HG03565 (cell line): ENCODE measurements at regions not wholly inside any gene's neighbourhood (a gene's known extent, or its start where the extent isn't known, plus 50 kb on each side); places are given as distances from the start of the nearest gene placed in this dataset.
A peak's percentile ranks its signal among the peaks of the same experiment; 100 is the strongest.

Experiments
- ATAC-seq: cut with Tn5 transposase; IDR thresholded peaks from one replicate; pipeline ENCODE4 v1.9.1; 2021; ENCODE audit warnings: mild to moderate bottlenecking, moderate library complexity; ENCODE audit not compliant: unreplicated experiment

DNA sequence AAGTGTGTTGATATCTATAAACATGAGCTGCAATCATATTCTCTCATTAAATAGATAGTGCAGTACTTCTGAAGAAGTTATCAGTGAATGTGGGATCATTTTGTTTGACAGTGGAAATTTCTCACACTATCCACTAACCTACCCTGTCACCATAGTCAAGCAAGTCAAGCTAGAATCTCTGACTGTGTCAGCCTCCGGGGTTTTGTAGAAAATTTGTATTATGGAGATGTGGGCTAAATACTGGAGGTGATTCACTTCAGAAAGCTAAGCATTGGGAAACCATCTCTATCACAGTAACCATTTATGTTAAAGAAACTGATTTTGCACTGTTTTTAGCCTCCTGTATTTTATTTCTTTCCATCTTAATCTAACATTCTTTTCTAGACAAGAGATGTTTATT, 126.6 kb upstream of the CREB1 start:
- no peak for ATAC-seq

DNA sequence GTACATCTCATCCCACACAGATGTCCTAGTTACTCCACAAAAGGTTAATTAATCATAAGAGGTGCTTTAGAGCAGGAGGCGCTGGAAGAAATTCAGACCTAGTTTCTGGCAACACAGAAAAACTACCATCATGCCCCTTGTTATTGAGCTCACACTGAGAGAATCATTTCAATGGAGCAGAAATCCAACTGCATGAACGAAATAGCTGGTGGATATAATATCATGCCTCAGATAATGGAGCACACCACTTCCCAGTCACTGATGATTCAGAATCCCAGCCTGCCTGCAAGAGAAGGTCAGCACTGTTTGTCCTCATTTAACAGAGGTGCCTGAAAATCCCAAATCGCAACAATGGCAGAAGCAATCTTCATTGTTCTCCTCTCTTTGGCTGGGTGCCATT, 125.8 kb upstream of the CREB1 start:
- no peak for ATAC-seq

DNA sequence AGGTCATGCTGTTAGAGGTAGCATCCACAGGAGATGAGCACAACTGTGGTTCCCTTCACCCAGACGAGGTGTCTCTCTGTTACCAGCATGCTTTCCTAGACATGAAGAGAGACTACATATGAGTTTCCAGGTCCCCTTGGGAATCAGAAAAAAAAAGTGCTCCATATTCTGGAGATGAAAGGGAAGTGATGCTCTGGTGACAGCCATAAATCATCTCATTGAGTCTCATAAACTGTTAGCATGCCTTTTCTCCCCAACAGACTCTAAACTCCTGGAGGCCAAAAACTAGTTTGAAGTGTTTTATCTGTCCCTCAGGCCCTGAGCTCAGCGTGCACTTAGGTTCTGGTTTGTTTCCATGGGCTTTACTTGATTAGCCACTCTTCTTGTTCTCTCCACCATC, 124.6 kb upstream of the CREB1 start:
- ATAC-seq = no peak

DNA sequence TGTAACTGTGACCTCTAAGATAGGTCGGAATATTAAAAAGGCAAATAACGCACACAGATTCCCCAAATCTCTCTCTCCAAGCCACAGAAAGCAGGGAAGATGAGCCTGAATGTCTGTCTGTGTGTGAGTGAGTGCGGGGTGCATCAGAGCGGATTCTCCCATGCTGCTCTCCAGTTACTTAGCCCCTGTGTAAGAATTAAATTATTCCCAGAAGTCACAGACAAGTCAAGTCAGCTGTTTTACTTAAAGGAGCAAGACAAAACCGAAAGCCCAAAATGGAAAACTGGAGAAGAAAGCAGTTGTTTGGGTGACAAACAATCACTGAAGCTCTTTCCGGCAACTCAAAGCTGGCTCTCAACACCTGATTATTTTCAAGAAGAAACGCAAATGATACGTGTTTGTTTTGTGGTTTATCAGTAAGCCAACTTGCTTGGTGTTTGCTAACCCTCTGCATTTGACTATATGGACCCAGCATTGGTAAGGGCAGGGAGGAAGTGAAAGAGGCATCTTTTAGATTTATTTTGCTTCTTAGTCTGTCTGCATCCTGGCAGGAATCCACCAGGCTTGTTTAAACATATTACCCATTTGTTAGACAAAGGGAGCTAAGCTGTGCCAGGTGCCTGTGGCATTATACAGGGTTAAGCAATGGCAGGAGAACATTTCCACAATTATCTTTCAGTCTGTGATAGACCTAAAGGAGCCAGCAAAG, 121.5 kb upstream of the CREB1 start:
- ATAC-seq = peak; percentile 80

DNA sequence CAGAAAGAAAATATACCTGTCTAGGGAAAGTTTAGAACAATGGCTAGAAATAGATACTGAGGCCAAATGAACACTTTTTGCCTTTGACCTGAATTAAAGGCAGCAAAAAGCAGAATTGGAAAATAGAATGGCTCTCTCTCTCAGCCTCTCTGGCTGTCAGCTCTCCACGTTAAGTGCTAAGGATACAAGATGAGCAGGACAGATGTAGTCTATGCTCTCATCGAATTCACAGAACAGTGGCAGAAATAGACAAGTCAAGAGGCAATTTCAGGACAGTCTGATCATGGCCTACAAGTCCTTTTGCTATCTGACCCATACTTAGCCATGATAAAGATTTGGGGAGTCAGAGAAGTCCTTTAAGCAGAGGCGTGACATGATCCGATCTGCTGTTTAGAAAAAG, 120.2 kb upstream of the CREB1 start:
- no peak for ATAC-seq

DNA sequence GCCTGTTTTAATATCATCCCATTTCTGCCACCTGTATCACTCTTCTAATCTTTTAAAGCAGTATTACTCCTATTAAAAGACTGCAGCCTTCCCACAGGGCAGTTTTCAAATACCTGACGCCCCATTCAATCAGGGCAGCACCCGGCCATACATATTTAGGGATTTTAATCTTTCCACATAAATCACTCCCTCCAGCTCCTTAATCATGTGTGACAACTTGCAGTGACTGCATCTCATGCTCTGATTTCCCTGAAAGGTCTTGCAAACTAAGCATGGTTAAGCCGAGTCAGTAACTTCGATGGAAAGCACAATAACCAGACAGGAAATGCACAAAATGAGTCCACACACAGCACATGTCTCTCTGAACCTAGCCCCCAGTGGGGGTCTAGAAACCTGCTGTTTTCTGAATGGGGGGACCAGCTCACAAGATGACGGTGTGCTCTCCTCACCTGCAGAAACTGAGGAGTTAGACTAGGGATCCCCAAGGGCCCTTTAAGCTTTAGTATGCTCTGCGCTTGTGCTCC, 116.9 kb upstream of the CREB1 start:
- no peak for ATAC-seq

DNA sequence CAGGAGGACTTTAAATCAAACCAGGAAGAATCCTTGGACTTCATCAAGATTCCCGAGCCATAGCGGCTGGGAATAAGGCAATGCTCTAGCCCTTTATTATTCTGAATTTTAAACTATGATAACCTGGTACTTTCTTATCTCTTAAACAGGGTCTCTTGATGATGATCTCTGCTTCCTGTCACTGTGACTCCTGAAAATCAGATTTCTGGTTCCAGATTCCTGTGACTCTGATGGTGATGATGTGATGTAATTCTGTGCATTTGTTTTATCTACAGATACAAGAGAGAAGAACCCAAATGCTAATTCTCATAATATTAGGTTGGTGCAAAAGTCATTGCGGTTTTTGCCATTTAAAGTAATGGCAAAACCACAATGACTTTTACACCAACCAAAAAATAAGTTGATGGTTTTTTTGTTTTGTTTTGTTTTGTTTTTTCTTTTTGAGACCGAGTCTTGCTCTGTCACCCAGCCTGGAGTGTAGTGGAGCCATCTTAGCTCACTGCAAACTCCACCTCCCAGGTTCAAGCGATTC, 116.3 kb upstream of the CREB1 start:
- no peak for ATAC-seq

DNA sequence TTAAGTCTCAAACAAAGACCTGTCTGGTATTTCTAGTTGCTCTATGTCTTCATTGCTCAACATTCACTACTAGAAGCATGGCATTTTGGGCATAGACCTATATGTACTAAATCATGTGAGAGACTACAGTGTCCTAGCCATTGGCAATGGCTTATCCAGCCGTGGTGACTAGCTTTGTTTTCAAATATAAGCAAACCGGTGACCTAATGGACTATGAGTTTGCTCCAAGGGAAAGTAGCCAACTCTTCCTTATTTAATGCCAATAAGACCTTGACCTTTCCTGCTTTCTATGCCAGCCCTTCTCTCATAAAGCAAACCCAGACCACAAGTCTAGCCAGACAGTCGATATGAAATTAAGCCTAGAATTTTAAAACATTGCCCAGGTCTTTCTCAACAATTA, 113.7 kb upstream of the CREB1 start:
- no peak for ATAC-seq

DNA sequence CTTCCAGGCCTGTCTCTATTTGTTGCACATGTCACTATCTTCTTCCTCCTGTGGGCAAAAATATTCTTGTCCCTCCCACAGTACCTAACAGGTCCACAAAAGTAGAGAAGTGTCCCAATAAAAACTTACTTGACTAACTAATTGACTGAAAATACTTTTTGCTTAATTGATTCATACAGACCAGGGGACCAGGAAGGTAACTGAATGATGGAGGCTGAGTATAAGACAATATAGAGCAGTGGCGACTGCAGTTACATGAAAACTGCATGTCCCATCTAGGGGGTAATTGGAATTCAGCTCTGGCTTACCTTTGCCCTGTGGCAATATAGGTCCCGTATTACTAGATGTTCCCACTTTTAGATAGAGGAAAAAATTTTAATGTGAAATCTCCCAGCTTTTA, 112.9 kb upstream of the CREB1 start:
- no peak for ATAC-seq

DNA sequence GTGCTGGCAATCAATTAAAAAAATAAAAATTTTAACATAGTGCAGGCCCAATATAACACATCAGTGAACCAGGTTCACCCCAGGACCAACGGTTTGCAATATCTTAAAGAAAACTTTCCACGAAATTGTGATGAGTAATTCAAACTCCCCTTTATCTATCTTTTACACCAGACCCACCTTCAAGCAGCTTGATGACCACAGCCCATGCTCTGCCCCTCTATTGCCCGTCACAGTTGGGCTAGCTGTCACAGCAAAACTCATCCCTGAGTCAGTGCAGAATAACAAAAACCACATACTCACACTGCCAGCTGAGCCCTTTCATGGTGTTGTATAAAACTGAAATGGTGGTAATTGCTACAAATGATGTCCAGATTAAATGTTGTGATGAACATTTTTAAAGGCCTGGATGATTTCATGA, 112.5 kb upstream of the CREB1 start:
- ATAC-seq = no peak

DNA sequence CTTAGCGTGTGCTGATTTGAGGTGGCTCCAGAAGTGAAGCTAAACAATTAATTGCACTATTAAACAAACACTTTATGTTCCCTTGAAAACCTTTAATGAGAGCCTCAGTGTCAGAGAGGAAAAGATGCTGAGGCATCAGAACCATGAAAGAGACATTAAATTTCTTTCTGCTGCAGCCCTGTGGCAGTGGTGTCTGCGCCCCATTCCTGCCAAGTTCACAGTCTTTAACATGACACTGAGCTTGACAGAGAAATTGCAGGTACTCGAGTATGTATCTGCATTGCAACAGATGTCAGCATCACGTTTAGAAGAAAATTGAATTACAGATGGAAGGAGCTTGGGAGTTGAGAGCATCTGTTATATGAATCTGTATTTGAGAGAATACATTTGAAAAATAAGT, 111.3 kb upstream of the CREB1 start:
- ATAC-seq = no peak

DNA sequence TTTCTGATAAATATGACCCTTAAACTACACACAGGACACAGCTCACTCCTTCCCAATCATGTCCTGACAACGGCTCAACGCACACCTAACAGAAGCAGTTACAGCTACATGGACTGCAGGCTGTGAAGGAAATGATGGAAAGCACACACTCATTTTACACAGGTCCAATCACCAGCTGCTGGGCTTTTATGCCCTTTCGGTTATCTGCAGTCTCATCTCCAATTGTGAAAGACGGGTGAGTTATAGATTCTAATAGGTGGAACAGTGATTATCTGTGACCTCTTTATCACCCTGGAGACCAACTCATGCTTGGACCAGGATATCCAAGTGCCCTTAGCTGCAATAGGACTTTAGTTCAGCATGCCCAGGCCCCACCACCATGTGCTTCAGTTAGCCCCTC, 110.4 kb upstream of the CREB1 start:
- ATAC-seq = no peak

DNA sequence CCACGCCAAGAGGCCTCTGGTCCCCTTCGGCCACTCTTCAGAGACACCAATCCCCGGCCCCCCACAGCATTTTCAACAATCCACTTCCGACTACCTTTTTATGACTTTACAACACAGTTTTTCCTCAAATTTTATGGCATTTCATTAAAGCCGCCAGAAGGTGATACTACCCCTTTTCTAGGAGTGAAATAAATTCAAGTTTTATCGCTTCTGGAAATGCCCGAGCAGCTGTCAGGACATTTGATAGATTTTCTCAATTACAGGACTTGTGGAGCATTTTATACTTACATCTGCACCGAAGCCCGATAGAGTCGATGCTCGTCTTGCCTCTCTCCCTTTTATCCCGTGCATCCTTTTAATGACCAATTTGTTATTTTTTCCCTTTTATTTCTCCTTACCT, 108.1 kb upstream of the CREB1 start:
- ATAC-seq = no peak

DNA sequence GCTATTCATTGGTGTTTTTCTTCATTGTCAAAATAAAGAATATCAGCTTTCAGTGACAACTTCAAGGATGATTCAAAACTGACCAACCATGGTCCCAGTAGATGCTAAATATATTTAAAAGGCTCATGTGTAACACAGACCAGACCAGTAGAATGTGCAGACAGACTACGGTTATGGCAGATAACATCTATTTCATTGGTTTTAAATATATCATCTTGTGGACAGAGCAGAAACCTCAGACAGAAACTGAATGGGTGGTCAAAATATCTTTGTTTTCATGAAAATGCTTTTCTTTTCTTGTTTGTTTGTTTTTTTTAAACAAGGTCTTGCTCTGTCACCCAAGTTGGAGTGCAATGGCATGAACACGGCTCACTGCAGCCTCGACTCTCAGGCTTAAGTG, 107.4 kb upstream of the CREB1 start:
- ATAC-seq = peak; percentile 55

DNA sequence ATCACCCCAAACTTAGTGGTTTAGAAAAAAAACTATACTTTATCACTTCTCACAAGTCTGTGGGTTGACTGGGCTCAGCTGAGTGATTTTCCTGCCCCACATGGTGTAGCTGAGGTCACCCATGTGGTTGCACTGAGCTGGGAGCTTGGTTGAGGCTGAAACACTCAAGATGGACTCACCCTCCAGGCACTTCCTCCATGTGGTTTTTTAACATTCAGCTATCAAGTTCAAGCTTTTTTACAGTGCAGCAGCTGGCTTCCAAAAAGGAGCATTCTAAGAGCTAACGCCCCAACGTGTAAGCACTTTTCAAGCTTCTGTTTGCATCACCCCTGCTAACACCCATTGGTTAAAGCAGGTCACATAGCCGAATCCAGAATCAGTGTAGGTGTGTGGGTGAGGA, 105.9 kb upstream of the CREB1 start:
- peak; percentile 83 for ATAC-seq

DNA sequence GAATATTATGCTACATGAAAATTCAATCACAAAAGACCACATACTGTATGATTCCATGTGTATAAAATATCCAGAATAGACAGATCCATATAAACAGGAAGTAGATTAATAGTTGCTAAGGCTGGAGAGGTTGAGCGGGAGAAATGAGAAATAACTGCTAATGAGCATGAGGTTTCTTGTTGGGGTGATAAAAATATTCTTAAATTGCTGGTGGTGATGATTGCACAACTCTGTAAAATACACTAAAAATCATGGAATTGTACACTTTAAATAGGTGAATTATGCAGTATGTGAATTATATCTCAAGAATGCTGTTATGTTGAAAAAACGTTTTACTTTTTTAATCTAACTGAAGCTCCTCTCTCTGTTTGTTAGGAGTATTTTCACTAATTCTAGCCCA, 101.8 kb upstream of the CREB1 start:
- no peak for ATAC-seq

DNA sequence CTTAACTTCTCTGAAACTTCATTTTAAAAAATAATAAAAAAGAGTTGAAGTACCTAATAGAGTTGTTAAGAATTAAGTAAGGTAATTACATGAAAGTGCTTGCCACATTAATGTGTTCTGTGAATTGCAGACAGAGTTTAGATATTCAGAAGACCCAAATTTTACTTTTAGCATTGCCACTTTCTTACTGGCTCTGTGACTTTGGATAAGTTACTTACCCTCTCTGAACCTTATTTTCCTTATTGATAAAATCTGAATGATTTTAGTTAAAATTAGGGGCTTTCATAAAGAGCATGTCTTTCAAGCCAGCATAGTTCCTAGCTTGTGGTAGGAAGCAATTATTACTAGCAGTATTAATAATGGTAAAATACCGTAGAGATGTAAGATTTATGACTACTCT, 101.2 kb upstream of the CREB1 start:
- no peak for ATAC-seq

DNA sequence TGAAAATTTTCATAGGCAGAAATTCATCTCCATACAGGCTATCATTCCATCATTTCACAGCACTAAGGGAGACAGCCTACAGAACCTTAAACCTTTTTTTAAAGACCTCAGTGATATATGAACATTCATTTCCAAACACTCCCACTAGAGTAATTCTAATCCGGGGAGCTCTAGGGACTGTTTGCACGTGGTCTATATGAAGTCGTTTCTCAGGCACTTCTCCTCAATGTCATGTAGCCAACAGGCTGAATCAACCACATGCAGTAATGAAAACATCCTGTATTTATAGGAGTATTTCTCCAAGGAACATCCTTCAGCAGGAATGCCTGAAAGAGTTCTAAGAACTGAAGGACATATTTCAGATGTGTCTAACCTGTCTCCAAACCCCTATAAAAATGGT, 97.3 kb upstream of the CREB1 start:
- ATAC-seq = no peak

DNA sequence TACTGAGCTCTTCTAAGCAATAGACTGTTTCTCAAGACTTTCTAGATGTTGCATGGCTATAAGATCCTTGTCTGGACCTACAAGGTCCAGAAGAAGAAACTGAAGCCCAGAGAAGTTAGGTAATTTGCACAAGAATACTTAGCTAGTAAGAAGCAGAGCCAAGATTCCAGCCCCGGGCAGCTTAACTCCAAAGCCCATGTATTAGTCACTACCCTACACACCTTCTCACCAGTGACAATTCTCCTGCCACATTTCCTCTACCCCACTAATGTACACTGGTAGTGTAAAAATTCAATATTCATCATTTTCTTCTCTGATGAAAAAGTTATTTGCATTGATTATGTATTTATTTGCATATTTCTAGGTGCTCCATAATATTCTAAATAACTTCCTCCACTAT, 95.5 kb upstream of the CREB1 start:
- ATAC-seq = no peak

DNA sequence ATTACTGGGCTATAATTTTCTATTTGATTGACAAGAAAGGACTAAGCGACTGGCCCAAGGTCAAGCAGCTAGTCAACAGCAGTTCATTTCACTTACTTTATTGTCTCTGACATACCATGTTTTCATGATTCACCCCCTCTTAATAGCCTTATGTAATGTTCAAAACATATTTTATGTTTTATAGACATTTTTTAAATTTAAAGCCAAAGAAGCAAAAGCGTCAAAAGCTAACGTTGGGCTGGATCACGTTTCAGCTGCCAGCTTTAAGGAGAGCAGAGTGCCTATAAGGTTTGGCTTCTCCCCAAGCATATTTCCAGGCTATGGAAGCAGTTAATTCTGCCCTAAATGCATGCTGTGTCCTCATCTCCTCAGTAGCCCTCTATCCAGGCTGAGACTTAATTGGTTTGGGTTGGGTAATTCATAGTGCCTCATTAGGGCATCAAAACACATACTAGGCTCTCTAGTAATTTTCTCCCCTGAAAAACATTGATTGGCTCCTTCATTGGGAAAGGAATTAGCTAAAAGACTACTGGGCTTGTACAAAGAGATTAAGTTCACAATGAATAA, 94.8 kb upstream of the CREB1 start:
- no peak for ATAC-seq

DNA sequence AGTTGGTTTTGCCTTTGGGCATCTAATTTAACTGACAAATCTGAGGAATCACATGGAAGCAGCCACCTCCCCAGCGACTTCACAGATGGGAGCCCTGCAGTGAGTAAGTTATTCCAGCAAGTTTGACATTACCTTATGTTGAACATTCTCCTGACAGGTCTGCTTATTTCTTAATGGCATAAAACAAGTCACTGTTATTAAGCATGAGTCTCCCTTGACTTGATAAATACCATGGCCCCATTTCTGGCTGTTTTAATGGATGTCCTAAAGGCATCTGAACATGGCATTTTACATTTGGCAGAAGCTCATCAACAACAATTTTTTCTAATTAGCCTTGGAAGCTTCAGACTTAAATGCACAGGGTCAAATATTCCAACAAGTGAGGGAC, 92.6 kb upstream of the CREB1 start:
- no peak for ATAC-seq

DNA sequence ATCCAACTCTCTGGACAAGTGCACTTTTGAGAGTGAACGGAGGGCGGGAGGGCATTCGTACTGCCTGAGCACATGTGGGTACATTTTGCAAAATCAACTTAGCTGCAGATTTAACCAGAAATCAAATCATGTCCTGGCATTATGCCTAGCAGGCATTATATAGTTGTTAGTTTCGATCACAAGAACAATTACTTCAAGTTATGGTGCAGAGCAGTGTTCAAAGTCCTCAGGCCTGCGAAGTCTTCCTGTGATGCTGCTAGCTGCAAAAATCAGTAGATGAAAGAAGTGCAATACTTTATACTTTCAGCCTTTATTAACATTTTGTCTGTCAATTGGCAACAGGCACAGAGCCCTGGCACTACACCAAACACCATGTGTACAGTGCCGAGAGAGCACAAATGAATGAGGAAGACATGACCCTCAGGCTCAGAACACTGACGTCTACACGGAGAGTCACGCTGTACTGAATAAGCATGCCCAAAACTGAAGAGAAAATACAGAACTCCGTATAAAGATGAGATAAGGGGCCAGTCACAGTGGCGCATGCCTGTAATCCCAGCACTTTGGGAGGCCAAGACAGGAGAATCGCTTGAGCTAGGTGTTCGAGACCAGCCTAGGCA, 92.1 kb upstream of the CREB1 start:
- no peak for ATAC-seq
